ENCODE measurements at regions not wholly inside any gene's neighbourhood (a gene's known extent, or its start where the extent isn't known, plus 50 kb on each side); places are given as distances from the start of the nearest gene placed in this dataset.

- POLR2A ChIA-PET = no interaction called here
- Mint-ChIP-seq H3K4me1 (ENCODE audit: low read depth) (peaks cover 8% of the 10 kb centered on the region), H3K27ac (no peak overlapping the region), H3K36me3 (peaks cover 9% of the 10 kb centered on the region), H3K9me3 (peaks cover 26% of the 10 kb centered on the region), H3K27me3 (peaks cover 3% of the 10 kb centered on the region), H3K4me3 (no peak overlapping the region)
- DNase-seq = no peak
- CTCF ChIA-PET = no interaction called here
- intact Hi-C loops (cut with micrococcal nuclease) = no loop called here
Measured at GRCh38 chr1:182137546-182137945, 76.0 kb upstream of the ZNF648 start.

DNA sequence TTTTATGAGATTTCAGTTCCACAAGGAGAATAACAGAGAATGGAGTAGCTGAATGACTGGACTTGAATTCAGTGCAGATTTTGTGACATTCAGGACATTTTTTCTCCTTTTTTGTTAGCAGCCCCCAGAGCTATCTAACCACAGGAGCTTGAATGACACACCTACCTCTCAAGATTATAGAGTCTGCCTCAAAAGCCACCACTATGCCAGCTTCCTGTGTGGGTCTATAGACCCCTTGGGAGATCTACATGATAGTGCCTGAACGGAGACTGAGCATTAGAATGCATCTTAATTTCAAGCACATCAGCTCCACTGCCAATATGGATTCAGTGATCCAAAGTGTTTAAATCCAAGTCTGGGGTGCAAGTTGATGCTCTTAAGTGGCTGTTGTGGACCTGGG, 74.4 kb upstream of the ZNF648 start:
- Mint-ChIP-seq H3K4me1 (ENCODE audit: low read depth) (peaks cover 8% of the 10 kb centered on the region), H3K9me3 (peaks cover 26% of the 10 kb centered on the region), H3K27me3 (peaks cover 3% of the 10 kb centered on the region), H3K36me3 (peaks cover 9% of the 10 kb centered on the region), H3K27ac (no peak overlapping the region), H3K4me3 (no peak overlapping the region)
- ChIA-PET CTCF (no interaction called here), POLR2A (no interaction called here)
- intact Hi-C loops (cut with micrococcal nuclease) = no loop called here
- no peak for DNase-seq

GRCh38 chr1:182134257-182134656, 72.7 kb upstream of the ZNF648 start:
- no peak overlapping the region for H3K4me3 Mint-ChIP-seq
- no peaks in the 10 kb centered on the region for H3K27me3 Mint-ChIP-seq
- H3K9me3 Mint-ChIP-seq = peaks cover 26% of the 10 kb centered on the region
- no peak overlapping the region for H3K27ac Mint-ChIP-seq
- H3K36me3 Mint-ChIP-seq = peaks cover 9% of the 10 kb centered on the region
- intact Hi-C loops (cut with micrococcal nuclease) = no loop called here
- POLR2A ChIA-PET = no interaction called here
- CTCF ChIA-PET = interaction anchor here (1.0 kb wide), 1 partner anchor 9 kb away, joined by 4 read pairs; no protein-coding TSS in a partner anchor
- peaks cover 8% of the 10 kb centered on the region for H3K4me1 Mint-ChIP-seq (ENCODE audit: low read depth)
- no peak for DNase-seq

GRCh38 chr1:182133181-182133580, 71.7 kb upstream of the ZNF648 start:
- ChIA-PET POLR2A (interaction anchor here (0.7 kb wide), 1 partner anchor 1698 kb away, joined by 3 read pairs; no protein-coding TSS in a partner anchor), CTCF (interaction anchor here (0.8 to 2.2 kb wide), 2 partner anchors 10 to 12 kb away, joined by 3 to 8 read pairs; no protein-coding TSS in a partner anchor)
- Mint-ChIP-seq H3K27ac (no peak overlapping the region), H3K27me3 (no peaks in the 10 kb centered on the region), H3K4me3 (no peak overlapping the region), H3K4me1 (ENCODE audit: low read depth) (peaks cover 8% of the 10 kb centered on the region), H3K9me3 (peaks cover 26% of the 10 kb centered on the region), H3K36me3 (peaks cover 9% of the 10 kb centered on the region)
- no peak for DNase-seq
- intact Hi-C loops (cut with micrococcal nuclease) = no loop called here

- no peaks in the 10 kb centered on the region for H3K27me3 Mint-ChIP-seq
- no peaks in the 10 kb centered on the region for H3K4me1 Mint-ChIP-seq (ENCODE audit: low read depth)
- H3K9me3 Mint-ChIP-seq = peaks cover 12% of the 10 kb centered on the region
- ChIA-PET POLR2A (no interaction called here), CTCF (interaction anchor here (1.6 kb wide), 1 partner anchor 14 kb away, joined by 4 read pairs; no protein-coding TSS in a partner anchor)
- no peak overlapping the region for H3K27ac Mint-ChIP-seq
- no peak for DNase-seq
- peaks cover 4% of the 10 kb centered on the region for H3K36me3 Mint-ChIP-seq
- intact Hi-C loops (cut with micrococcal nuclease) = no loop called here
- no peak overlapping the region for H3K4me3 Mint-ChIP-seq
Measured at GRCh38 chr1:182129398-182129797, 67.9 kb upstream of the ZNF648 start.

- CTCF ChIA-PET = interaction anchor here (1.6 kb wide), 1 partner anchor 15 kb away, joined by 4 read pairs; no protein-coding TSS in a partner anchor
- POLR2A ChIA-PET = no interaction called here
Measured at GRCh38 chr1:182128502-182128901, 67.0 kb upstream of the ZNF648 start.

GRCh38 chr1:182127656-182128055, 66.1 kb upstream of the ZNF648 start:
- ChIA-PET POLR2A (no interaction called here), CTCF (interaction anchor here (2.0 kb wide), 1 partner anchor 16 kb away, joined by 9 read pairs; no protein-coding TSS in a partner anchor)
- intact Hi-C loops (cut with micrococcal nuclease) = no loop called here
- Mint-ChIP-seq H3K27me3 (no peaks in the 10 kb centered on the region), H3K4me3 (no peak overlapping the region), H3K36me3 (no peaks in the 10 kb centered on the region), H3K27ac (no peak overlapping the region), H3K9me3 (no peaks in the 10 kb centered on the region), H3K4me1 (ENCODE audit: low read depth) (no peaks in the 10 kb centered on the region)
- DNase-seq = no peak

More at GRCh38 chr1:182128502-182128901, 67.0 kb upstream of the ZNF648 start:
- Mint-ChIP-seq H3K4me1 (ENCODE audit: low read depth) (no peaks in the 10 kb centered on the region), H3K36me3 (no peaks in the 10 kb centered on the region), H3K27ac (no peak overlapping the region), H3K4me3 (no peak overlapping the region), H3K9me3 (peaks cover 3% of the 10 kb centered on the region), H3K27me3 (no peaks in the 10 kb centered on the region)
- intact Hi-C loops (cut with micrococcal nuclease) = no loop called here
- no peak for DNase-seq

DNA sequence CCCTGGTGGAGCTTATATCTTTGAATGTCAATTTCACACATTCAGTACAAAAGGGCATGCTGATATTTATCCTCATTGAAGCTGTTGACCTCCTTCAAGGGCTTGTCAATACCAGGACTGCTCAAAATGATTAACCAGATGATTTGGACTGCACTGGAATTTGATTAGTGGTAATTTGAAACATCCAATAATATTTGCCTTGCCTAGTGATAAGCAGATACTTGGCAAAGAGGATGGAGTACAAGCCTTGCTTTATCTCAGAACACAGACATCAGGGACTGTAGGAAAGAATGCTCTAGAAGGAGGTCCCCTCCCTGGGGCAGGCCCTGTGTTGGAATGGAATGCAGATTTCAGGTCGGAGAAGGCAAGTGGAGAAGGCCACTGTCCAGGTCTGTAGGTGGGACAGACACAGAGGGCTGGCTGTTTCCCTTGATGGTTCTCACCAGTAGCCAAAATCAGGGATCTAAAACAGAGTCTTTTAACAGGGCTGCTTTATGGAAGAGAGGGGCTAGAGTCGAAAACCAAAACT, 64.8 kb upstream of the ZNF648 start:
- H3K9me3 Mint-ChIP-seq = no peaks in the 10 kb centered on the region
- no peaks in the 10 kb centered on the region for H3K4me1 Mint-ChIP-seq (ENCODE audit: low read depth)
- H3K27me3 Mint-ChIP-seq = no peaks in the 10 kb centered on the region
- intact Hi-C loops (cut with micrococcal nuclease) = no loop called here
- H3K4me3 Mint-ChIP-seq = no peak overlapping the region
- no peak overlapping the region for H3K27ac Mint-ChIP-seq
- POLR2A ChIA-PET = no interaction called here
- CTCF ChIA-PET = interaction anchor here (1.1 to 2.0 kb wide), 2 partner anchors 17 to 270 kb away, joined by 3 to 9 read pairs; no protein-coding TSS in a partner anchor
- DNase-seq = no peak
- no peaks in the 10 kb centered on the region for H3K36me3 Mint-ChIP-seq

GRCh38 chr1:182122913-182123260, 61.4 kb upstream of the ZNF648 start:
- Mint-ChIP-seq H3K27me3 (no peaks in the 10 kb centered on the region), H3K4me1 (ENCODE audit: low read depth) (no peaks in the 10 kb centered on the region), H3K4me3 (no peak overlapping the region), H3K27ac (no peak overlapping the region), H3K36me3 (no peaks in the 10 kb centered on the region), H3K9me3 (no peaks in the 10 kb centered on the region)
- ChIA-PET POLR2A (no interaction called here), CTCF (no interaction called here)
- no peak for DNase-seq
- intact Hi-C loops (cut with micrococcal nuclease) = no loop called here

DNA sequence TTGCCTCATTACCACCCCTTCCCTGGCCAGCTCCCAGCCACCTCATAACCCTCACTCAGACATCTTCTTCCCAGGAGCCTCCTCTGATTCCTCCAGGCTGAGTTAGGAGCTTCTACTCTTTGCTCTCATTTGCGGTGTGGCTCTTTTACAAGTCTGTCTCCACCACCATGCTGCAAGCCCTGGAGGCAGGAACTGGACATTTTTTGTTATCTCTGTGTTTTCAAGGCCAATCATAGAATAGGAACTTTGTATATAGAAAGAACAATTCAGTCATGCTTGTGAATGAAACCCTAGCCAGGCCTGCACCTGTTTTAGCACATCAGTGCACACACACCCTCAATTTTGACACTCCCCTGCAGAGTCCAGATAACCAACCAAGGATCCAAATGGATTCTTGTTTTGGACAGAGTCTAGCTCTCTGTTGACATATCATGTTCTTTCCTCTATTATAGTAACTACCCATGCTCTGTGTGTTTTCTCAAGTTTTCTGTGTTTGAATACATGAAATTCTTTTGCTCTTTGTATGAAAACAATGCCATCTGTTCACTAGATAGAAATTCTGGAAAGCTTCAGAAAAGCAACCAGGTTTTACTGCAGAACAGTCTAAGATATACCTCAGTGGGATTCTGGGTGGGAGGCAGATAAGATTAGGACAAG, 60.9 kb upstream of the ZNF648 start:
- ChIA-PET POLR2A (no interaction called here), CTCF (interaction anchor here (1.9 kb wide), 1 partner anchor 21 kb away, joined by 6 read pairs; no protein-coding TSS in a partner anchor)
- intact Hi-C loops (cut with micrococcal nuclease) = no loop called here
- no peaks in the 10 kb centered on the region for H3K4me1 Mint-ChIP-seq (ENCODE audit: low read depth)
- DNase-seq = no peak
- H3K4me3 Mint-ChIP-seq = no peak overlapping the region
- no peak overlapping the region for H3K27ac Mint-ChIP-seq
- H3K27me3 Mint-ChIP-seq = no peaks in the 10 kb centered on the region
- H3K9me3 Mint-ChIP-seq = no peaks in the 10 kb centered on the region
- no peaks in the 10 kb centered on the region for H3K36me3 Mint-ChIP-seq

- H3K27ac Mint-ChIP-seq = no peak overlapping the region
- H3K9me3 Mint-ChIP-seq = no peaks in the 10 kb centered on the region
- no peak overlapping the region for H3K4me3 Mint-ChIP-seq
- DNase-seq = no peak
- H3K36me3 Mint-ChIP-seq = no peaks in the 10 kb centered on the region
- ChIA-PET CTCF (interaction anchor here (1.9 kb wide), 1 partner anchor 21 kb away, joined by 6 read pairs; no protein-coding TSS in a partner anchor), POLR2A (no interaction called here)
- intact Hi-C loops (cut with micrococcal nuclease) = no loop called here
- no peaks in the 10 kb centered on the region for H3K4me1 Mint-ChIP-seq (ENCODE audit: low read depth)
- H3K27me3 Mint-ChIP-seq = no peaks in the 10 kb centered on the region
Measured at GRCh38 chr1:182121787-182122186, 60.3 kb upstream of the ZNF648 start.

GRCh38 chr1:182120411-182121258, 59.1 kb upstream of the ZNF648 start:
- ChIA-PET POLR2A (no interaction called here), CTCF (interaction anchor here (1.9 kb wide), 1 partner anchor 22 kb away, joined by 6 read pairs; no protein-coding TSS in a partner anchor)
- Mint-ChIP-seq H3K4me3 (no peak overlapping the region), H3K4me1 (ENCODE audit: low read depth) (no peaks in the 10 kb centered on the region), H3K36me3 (no peaks in the 10 kb centered on the region), H3K27me3 (no peaks in the 10 kb centered on the region), H3K27ac (no peak overlapping the region), H3K9me3 (no peaks in the 10 kb centered on the region)
- intact Hi-C loops (cut with micrococcal nuclease) = no loop called here
- no peak for DNase-seq
